A673 (cell line): ENCODE measurements at regions not wholly inside any gene's neighbourhood (a gene's known extent, or its start where the extent isn't known, plus 50 kb on each side); places are given as distances from the start of the nearest gene placed in this dataset.

ENCODE experiments used
- BruUV-seq: library from RNA; stranded (reverse); fragments of 400-500 nt; replicated peaks from 2 replicates; lab custom pipeline; 2021; lab: Mats Ljungman, UMichigan
- CTCF ChIA-PET: fragments of 300-600 bp; sonication (Branson Sonifier 250); formaldehyde crosslinking; loops from one replicate; lab custom pipeline; 2022; ENCODE audit warnings: antibody characterized with exemption; lab: Charles Lee
- POLR2A ChIA-PET: fragments of 300-600 bp; sonication (Branson Sonifier 250); formaldehyde crosslinking; loops from one replicate; lab custom pipeline; 2022; ENCODE audit warnings: antibody characterized with exemption; ENCODE audit not compliant: low non-redundant PET; lab: Charles Lee
- DNase-seq: peaks from one replicate; pipeline ENCODE4 v3.0.0-alpha.2; 2015; ENCODE audit warnings: low spot score
- H3K27ac ChIP-seq: fragments of 200-600 bp; sonication (generic); 2 replicates; pipeline ENCODE4 v1.5.1; 2016; ENCODE audit warnings: mixed run types, low read depth, mild to moderate bottlenecking, mixed read lengths, antibody characterized with exemption, low read length; ENCODE audit not compliant: poor library complexity, severe bottlenecking
- H3K27me3 ChIP-seq: fragments of 200-600 bp; sonication (generic); replicated peaks from 2 replicates; pipeline ENCODE4 v1.6.1; 2017; ENCODE audit warnings: mixed run types, low read depth, mild to moderate bottlenecking, mixed read lengths, antibody characterized with exemption, low read length; ENCODE audit not compliant: insufficient read depth, poor library complexity
- H3K36me3 ChIP-seq: fragments of 200-600 bp; sonication (generic); 2 replicates; pipeline ENCODE4 v1.6.1; 2016; ENCODE audit warnings: mixed run types, mild to moderate bottlenecking, mixed read lengths, antibody characterized with exemption, low read length; ENCODE audit not compliant: insufficient read depth, poor library complexity, severe bottlenecking
- H3K4me1 ChIP-seq: fragments of 200-600 bp; sonication (generic); 2 replicates; pipeline ENCODE4 v1.6.1; 2017; ENCODE audit warnings: mixed run types, mild to moderate bottlenecking, mixed read lengths, antibody characterized with exemption, low read length; ENCODE audit not compliant: insufficient read depth, poor library complexity, severe bottlenecking
- H3K4me3 ChIP-seq: fragments of 200-600 bp; sonication (generic); 2 replicates; pipeline ENCODE4 v1.5.1; 2016; ENCODE audit warnings: low read depth, mixed run types, mild to moderate bottlenecking, mixed read lengths, low read length; ENCODE audit not compliant: poor library complexity, severe bottlenecking
- H3K9me3 ChIP-seq: fragments of 200-600 bp; sonication (generic); 2 replicates; pipeline ENCODE4 v1.6.1; 2016; ENCODE audit warnings: mixed run types, low read depth, mild to moderate bottlenecking, mixed read lengths, antibody characterized with exemption, low read length; ENCODE audit not compliant: poor library complexity, severe bottlenecking
- EZH2 ChIP-seq: fragments of 200-600 bp; sonication (generic); IDR thresholded peaks from 2 replicates; pipeline ENCODE4 v1.6.1; 2017; ENCODE audit warnings: borderline replicate concordance, low read depth, mild to moderate bottlenecking, mixed read lengths, antibody characterized with exemption, low read length; ENCODE audit not compliant: poor library complexity, severe bottlenecking
- intact Hi-C: fragments of 100-400 bp; cut with micrococcal nuclease; formaldehyde crosslinking; loops from one replicate; pipeline ENCODE4 v1.10.0; 2022; ENCODE audit not compliant: unreplicated experiment
- TF ChIP-seq, protein P1 (sequence below): fragments of 300-800, 200-600 bp; sonication (generic); conservative IDR thresholded peaks from 2 replicates; pipeline ENCODE4 v1.5.1; 2017; ENCODE audit warnings: low read depth, mild to moderate bottlenecking, antibody characterized with exemption, low read length, moderate library complexity, mixed read lengths

DNA sequence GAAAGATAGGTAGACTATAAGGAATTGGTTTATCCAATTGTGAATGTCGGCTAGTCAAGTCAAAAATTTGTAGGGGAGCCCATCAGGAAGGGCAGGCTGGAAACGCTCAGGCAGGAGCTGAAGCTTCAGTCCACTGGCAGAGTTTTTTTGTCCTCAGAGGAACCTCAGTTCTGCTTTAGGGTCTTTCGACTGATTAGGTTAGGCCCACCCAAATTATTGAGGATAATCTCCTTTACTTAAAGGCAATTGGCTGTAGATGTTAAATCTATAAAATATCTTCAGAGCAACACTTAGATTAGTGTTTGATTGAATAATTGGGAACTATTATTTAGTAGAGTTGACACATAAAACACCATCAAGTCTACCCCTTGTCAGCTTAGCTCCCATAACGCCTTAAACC is 105.5 kb upstream of the ARHGAP5 start:
- Histone ChIP-seq H3K4me1 (no peaks in the 10 kb centered on the region), H3K27ac (no peak overlapping the region), H3K4me3 (no peak overlapping the region), H3K27me3 (no peaks in the 10 kb centered on the region), H3K9me3 (peaks cover 4% of the 10 kb centered on the region), H3K36me3 (no peaks in the 10 kb centered on the region)
- CTCF ChIA-PET = interaction anchor here (0.7 kb wide), 1 partner anchor 461 kb away, joined by 5 read pairs; no protein-coding TSS in a partner anchor
- TF ChIP-seq, protein P1, sequence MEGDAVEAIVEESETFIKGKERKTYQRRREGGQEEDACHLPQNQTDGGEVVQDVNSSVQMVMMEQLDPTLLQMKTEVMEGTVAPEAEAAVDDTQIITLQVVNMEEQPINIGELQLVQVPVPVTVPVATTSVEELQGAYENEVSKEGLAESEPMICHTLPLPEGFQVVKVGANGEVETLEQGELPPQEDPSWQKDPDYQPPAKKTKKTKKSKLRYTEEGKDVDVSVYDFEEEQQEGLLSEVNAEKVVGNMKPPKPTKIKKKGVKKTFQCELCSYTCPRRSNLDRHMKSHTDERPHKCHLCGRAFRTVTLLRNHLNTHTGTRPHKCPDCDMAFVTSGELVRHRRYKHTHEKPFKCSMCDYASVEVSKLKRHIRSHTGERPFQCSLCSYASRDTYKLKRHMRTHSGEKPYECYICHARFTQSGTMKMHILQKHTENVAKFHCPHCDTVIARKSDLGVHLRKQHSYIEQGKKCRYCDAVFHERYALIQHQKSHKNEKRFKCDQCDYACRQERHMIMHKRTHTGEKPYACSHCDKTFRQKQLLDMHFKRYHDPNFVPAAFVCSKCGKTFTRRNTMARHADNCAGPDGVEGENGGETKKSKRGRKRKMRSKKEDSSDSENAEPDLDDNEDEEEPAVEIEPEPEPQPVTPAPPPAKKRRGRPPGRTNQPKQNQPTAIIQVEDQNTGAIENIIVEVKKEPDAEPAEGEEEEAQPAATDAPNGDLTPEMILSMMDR = no peak
- no peak for TF ChIP-seq EZH2
- intact Hi-C loops = no loop called here
- no peak for DNase-seq
- no TSS peak for BruUV-seq
- POLR2A ChIA-PET = interaction anchor here (0.7 kb wide), 1 partner anchor 43 kb away, joined by 28 read pairs; no protein-coding TSS in a partner anchor

DNA sequence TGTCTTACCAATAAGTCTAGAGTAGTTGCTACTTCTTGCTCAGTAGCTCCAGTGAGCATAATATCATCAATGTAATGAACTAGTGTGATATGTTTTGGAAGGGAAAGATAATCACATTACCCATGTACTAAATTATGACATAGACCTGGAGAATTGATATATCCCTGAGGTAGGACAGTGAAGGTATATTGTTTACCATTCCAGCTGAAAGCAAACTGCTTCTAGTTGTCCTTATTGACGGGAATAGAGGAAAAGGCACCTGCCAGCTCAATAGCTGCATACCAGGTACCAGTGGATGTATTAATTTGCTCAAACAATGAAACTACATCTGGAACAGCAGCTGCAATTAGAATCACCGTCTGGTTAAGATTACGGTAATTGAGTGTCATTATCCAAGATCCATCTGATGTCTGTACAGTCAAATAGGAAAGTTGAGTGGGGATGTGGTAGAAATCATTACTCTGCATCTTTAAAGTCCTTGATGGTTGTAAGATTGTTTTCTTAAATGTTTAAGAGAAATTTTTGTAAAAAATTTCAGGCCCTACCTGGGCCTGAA is 100.0 kb upstream of the ARHGAP5 start:
- POLR2A ChIA-PET = no interaction called here
- Histone ChIP-seq H3K27me3 (no peaks in the 10 kb centered on the region), H3K4me3 (no peak overlapping the region), H3K27ac (no peak overlapping the region), H3K9me3 (peaks cover 4% of the 10 kb centered on the region), H3K4me1 (no peaks in the 10 kb centered on the region), H3K36me3 (no peaks in the 10 kb centered on the region)
- intact Hi-C loops = no loop called here
- CTCF ChIA-PET = no interaction called here
- BruUV-seq = no TSS peak
- TF ChIP-seq, protein P1 = no peak
- TF ChIP-seq EZH2 = no peak
- DNase-seq = no peak

DNA sequence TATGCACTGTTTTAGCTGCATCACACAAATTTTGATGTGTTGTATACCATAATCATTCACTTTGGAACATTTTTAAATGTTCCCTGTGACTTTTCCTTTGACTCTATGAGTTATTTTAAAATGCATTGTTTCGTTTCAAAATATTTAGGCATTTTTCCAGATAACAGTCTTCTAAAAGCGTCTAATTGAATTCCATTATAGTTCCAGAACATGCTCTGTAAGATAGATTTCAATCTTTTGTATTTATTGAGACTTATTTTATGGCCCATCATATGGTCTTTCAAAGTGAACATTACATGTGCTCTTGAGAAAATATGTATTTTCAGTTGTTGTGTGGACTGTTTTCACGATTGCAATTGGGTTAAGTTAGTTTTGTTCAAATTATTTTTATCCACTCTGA is 98.7 kb upstream of the ARHGAP5 start:
- Histone ChIP-seq H3K9me3 (peaks cover 16% of the 10 kb centered on the region), H3K27me3 (no peaks in the 10 kb centered on the region), H3K4me3 (no peak overlapping the region), H3K4me1 (no peaks in the 10 kb centered on the region), H3K27ac (no peak overlapping the region), H3K36me3 (no peaks in the 10 kb centered on the region)
- POLR2A ChIA-PET = no interaction called here
- no peak for TF ChIP-seq EZH2
- TF ChIP-seq, protein P1 = no peak
- no peak for DNase-seq
- intact Hi-C loops = no loop called here
- no TSS peak for BruUV-seq
- CTCF ChIA-PET = no interaction called here
